ENCODE measurements at regions not wholly inside any gene's neighbourhood (a gene's known extent, or its start where the extent isn't known, plus 50 kb on each side); places are given as distances from the start of the nearest gene placed in this dataset.

DNA sequence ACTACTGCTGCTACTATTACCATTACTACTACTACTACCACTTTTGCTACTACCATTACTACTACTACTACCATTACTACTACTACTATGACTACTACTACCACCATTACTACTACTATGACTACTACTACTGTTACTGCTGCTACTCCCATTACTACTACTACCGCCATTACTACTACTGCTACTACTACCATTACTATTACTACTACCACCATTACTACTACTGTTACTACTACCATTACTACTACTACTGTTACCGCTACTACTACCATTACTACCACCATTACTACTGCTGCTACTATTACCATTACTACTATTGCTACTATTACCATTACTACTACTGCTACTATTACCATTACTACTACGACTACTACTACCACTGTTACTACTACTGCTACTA lies 209.1 kb downstream of the IRF8 start:
- no peak for TF ChIP-seq POLR2A (IDR thresholded peaks at IDR 0.05)
- TF ChIP-seq, protein P1, sequence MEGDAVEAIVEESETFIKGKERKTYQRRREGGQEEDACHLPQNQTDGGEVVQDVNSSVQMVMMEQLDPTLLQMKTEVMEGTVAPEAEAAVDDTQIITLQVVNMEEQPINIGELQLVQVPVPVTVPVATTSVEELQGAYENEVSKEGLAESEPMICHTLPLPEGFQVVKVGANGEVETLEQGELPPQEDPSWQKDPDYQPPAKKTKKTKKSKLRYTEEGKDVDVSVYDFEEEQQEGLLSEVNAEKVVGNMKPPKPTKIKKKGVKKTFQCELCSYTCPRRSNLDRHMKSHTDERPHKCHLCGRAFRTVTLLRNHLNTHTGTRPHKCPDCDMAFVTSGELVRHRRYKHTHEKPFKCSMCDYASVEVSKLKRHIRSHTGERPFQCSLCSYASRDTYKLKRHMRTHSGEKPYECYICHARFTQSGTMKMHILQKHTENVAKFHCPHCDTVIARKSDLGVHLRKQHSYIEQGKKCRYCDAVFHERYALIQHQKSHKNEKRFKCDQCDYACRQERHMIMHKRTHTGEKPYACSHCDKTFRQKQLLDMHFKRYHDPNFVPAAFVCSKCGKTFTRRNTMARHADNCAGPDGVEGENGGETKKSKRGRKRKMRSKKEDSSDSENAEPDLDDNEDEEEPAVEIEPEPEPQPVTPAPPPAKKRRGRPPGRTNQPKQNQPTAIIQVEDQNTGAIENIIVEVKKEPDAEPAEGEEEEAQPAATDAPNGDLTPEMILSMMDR (IDR thresholded peaks at IDR 0.05), result no peak
